Cardiac fibroblast (primary cell): ENCODE measurements at regions not wholly inside any gene's neighbourhood (a gene's known extent, or its start where the extent isn't known, plus 50 kb on each side); places are given as distances from the start of the nearest gene placed in this dataset.

Experiments used
- DNase-seq, 2 donors: peaks; one replicate each; pipeline versions ENCODE4 v3.0.0 to v3.0.0-alpha.2; 2010; ENCODE audit warnings: low read depth in 2 of 2
- H3K4me3 ChIP-seq, 2 donors: replicated peaks in 1 of 2; 1 replicate in 1 of 2; 2 replicates in 1 of 2; pipeline ENCODE4 v1.5.1; 2011; ENCODE audit warnings: low read depth in 2 of 2, low read length in 2 of 2, mild to moderate bottlenecking in 2 of 2, moderate library complexity in 1 of 2
- CTCF ChIP-seq: IDR thresholded peaks from one replicate; pipeline ENCODE4 v1.5.1; 2011; ENCODE audit warnings: low read depth, mild to moderate bottlenecking, low read length, inconsistent platforms

- no peak for TF ChIP-seq CTCF
- no peak for DNase-seq
- no peak overlapping the region for H3K4me3 ChIP-seq
These were observed 139.7 kb downstream of the CDC5L start for GRCh38 chr6:44527181-44527580.

GRCh38 chr6:44527583-44528369 is 140.3 kb downstream of the CDC5L start:
- TF ChIP-seq CTCF, result no peak

DNA sequence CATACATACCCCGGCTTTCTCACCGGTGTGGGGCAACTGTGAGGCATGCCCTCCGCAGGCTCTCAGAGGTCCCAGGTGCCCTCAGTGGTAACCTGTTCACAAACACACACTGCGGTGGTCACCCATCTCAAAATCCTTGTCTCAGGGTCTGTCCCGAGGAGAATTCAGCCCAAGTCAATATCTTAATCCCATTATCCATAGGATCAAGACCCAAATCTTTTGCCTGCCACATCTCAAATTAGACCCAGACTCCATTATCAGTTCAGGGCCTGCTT is 140.8 kb downstream of the CDC5L start:
- TF ChIP-seq CTCF, result no peak
- H3K4me3 ChIP-seq, result no peak overlapping the region
- DNase-seq, result no peak

More at GRCh38 chr6:44527583-44528369, 140.3 kb downstream of the CDC5L start:
- DNase-seq, result no peak
- no peak overlapping the region for H3K4me3 ChIP-seq

DNA sequence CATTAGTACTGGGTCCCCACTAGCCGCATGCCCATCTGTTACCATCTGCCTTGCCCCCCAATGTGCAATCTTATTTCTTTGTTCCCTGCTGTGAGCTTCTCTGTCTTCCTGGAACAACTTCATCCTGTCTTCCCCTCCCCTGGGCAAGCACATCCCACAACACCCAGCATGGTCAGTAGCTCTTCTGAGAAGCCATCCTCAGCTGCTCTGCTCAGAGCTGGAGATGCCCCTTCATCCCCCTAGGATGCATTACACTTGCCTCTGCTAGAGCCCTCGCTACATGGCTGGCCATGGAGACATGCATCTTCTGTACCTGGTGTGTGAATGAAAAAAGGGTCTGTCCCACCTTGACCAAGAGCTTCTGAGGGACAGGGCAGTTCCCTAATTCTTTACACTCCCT is 141.2 kb downstream of the CDC5L start:
- DNase-seq, result no peak
- TF ChIP-seq CTCF, result no peak
- H3K4me3 ChIP-seq, result no peak overlapping the region

- TF ChIP-seq CTCF, result no peak
- no peak for DNase-seq
- no peak overlapping the region for H3K4me3 ChIP-seq
These were observed 141.8 kb downstream of the CDC5L start for GRCh38 chr6:44529146-44529905.

DNA sequence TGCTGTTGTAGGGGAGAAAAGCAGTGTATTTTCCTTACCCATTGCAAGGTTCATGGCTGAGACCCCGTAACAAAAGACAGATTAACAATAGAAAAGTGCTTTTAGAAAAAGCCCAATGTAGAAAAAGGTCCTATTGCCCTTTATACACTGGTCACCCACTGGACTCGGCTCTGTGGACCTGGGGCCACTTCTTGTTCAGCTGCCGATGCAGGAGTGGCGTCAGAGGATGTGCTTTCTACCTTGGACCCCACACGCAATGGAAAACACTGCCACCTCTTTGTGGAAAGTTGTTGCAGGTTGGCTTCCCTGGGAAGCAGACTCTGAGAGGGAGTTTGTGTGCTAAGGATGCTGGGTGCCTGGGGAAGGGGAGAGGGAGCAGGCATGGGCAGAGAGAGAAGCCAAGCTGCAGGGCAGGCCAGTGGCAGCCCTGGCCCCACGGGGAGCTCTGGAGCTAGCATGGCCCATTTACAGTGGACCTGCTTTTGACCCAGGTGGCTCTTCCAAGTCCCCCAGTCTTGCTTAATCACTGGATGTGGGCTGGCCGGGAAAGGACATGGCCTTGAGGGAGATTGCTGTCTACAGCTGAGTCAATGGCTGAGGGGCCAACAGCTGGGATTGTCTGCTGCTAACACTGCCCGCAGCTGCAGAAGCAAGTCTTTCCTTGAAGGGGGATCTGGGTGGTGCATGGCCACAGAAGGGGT is 142.9 kb downstream of the CDC5L start:
- TF ChIP-seq CTCF, result no peak
- no peak for DNase-seq
- no peak overlapping the region for H3K4me3 ChIP-seq
